Kidney epithelial cell (primary cell): ENCODE measurements at regions not wholly inside any gene's neighbourhood (a gene's known extent, or its start where the extent isn't known, plus 50 kb on each side); places are given as distances from the start of the nearest gene placed in this dataset.

Experiments
- DNase-seq: peaks from one replicate; pipeline ENCODE4 v3.0.0-alpha.2; 2010; ENCODE audit warnings: low read depth
- H3K27me3 ChIP-seq: 2 replicates; pipeline ENCODE4 v1.6.0; 2011; ENCODE audit warnings: low read length; ENCODE audit not compliant: control insufficient read depth, insufficient read depth
- H3K36me3 ChIP-seq: 2 replicates; pipeline ENCODE4 v1.5.1; 2011; ENCODE audit warnings: low read length; ENCODE audit not compliant: control insufficient read depth, insufficient read depth
- H3K4me3 ChIP-seq: 2 replicates; pipeline ENCODE4 v1.5.1; 2011; ENCODE audit warnings: low read depth, mild to moderate bottlenecking, control low read depth, low read length
- CTCF ChIP-seq: IDR thresholded peaks from 2 replicates; pipeline ENCODE4 v1.5.1; 2011; ENCODE audit warnings: mild to moderate bottlenecking, moderate library complexity, low read length, control low read depth, inconsistent platforms; ENCODE audit not compliant: insufficient read depth, poor library complexity, severe bottlenecking

- no peaks in the 10 kb centered on the region for H3K36me3 ChIP-seq
- TF ChIP-seq CTCF, result no peak
- DNase-seq, result no peak
- no peaks in the 10 kb centered on the region for H3K27me3 ChIP-seq
- no peak overlapping the region for H3K4me3 ChIP-seq
Measured at GRCh38 chr5:147162740-147163139, 72.1 kb upstream of the STK32A start.

- no peaks in the 10 kb centered on the region for H3K27me3 ChIP-seq
- H3K4me3 ChIP-seq, result no peak overlapping the region
- H3K36me3 ChIP-seq, result no peaks in the 10 kb centered on the region
- DNase-seq, result no peak
- no peak for TF ChIP-seq CTCF
Measured at GRCh38 chr5:147167529-147167928, 67.3 kb upstream of the STK32A start.

GRCh38 chr5:147168578-147169327 is 66.1 kb upstream of the STK32A start:
- DNase-seq, result no peak
- Histone ChIP-seq H3K27me3 (no peaks in the 10 kb centered on the region), H3K4me3 (no peak overlapping the region), H3K36me3 (no peaks in the 10 kb centered on the region)
- no peak for TF ChIP-seq CTCF

- Histone ChIP-seq H3K4me3 (no peak overlapping the region), H3K27me3 (no peaks in the 10 kb centered on the region), H3K36me3 (no peaks in the 10 kb centered on the region)
- TF ChIP-seq CTCF, result no peak
- peak; percentile 75 for DNase-seq
Measured at GRCh38 chr5:147169399-147169798, 65.4 kb upstream of the STK32A start.

- no peaks in the 10 kb centered on the region for H3K36me3 ChIP-seq
- no peak overlapping the region for H3K4me3 ChIP-seq
- no peak for DNase-seq
- H3K27me3 ChIP-seq, result no peaks in the 10 kb centered on the region
- no peak for TF ChIP-seq CTCF
Measured at GRCh38 chr5:147169901-147170300, 64.9 kb upstream of the STK32A start.

- TF ChIP-seq CTCF, result no peak
- H3K27me3 ChIP-seq, result no peaks in the 10 kb centered on the region
- no peaks in the 10 kb centered on the region for H3K36me3 ChIP-seq
- no peak overlapping the region for H3K4me3 ChIP-seq
- no peak for DNase-seq
Measured at GRCh38 chr5:147170603-147171002, 64.2 kb upstream of the STK32A start.
